Kidney (tissue), 13 donors: ENCODE measurements at regions not wholly inside any gene's neighbourhood (a gene's known extent, or its start where the extent isn't known, plus 50 kb on each side); places are given as distances from the start of the nearest gene placed in this dataset.
A peak's percentile ranks its signal among the peaks of the same experiment; 100 is the strongest.

ENCODE experiments used
- DNase-seq, 5 donors: peaks; one replicate each; pipeline ENCODE4 v3.0.0-alpha.2; 2013 to 2020
- FAIRE-seq: peaks from 2 replicates; lab custom pipeline; 2012; peaks lifted over from hg19 to GRCh38; lab: Jason Lieb, UNC
- H3K27ac ChIP-seq, 2 donors: one replicate each; pipeline ENCODE4 v1.7.0; 2013; ENCODE audit warnings: low read depth in 2 of 2, low read length in 2 of 2, inconsistent platforms in 1 of 2
- H3K27me3 ChIP-seq: one replicate; pipeline ENCODE4 v1.7.1; 2013; ENCODE audit warnings: low read length, inconsistent platforms; ENCODE audit not compliant: control insufficient read depth, insufficient read depth
- H3K36me3 ChIP-seq, 3 donors: one replicate each; pipeline versions ENCODE4 v1.7.0 to v1.7.1; 2013; ENCODE audit warnings: low read length in 3 of 3, control low read depth in 1 of 3, inconsistent platforms in 1 of 3; ENCODE audit not compliant: insufficient read depth in 3 of 3, control insufficient read depth in 2 of 3
- H3K4me1 ChIP-seq, 3 donors: one replicate each; pipeline versions ENCODE4 v1.7.0 to v1.7.1; 2013; ENCODE audit warnings: low read length in 3 of 3, inconsistent platforms in 1 of 3, low read depth in 1 of 3; ENCODE audit not compliant: control insufficient read depth in 2 of 3, insufficient read depth in 2 of 3
- H3K4me3 ChIP-seq, 3 donors: one replicate each; pipeline versions ENCODE4 v1.7.0 to v1.8.1; 2013; ENCODE audit warnings: low read length in 3 of 3, control low read depth in 1 of 3, inconsistent platforms in 1 of 3
- H3K9ac ChIP-seq, 3 donors: one replicate each; pipeline versions ENCODE4 v1.7.0 to v1.7.1; 2013; ENCODE audit warnings: low read length in 3 of 3, control low read depth in 1 of 3, inconsistent platforms in 1 of 3
- H3K9me3 ChIP-seq, 3 donors: one replicate each; pipeline versions ENCODE4 v1.7.0 to v1.7.1; 2013; ENCODE audit warnings: low read length in 3 of 3, control low read depth in 1 of 3, inconsistent platforms in 1 of 3; ENCODE audit not compliant: control insufficient read depth in 2 of 3, insufficient read depth in 1 of 3
- CTCF ChIP-seq: IDR thresholded peaks from 3 replicates; pipeline ENCODE4 v1.5.1; 2012; ENCODE audit warnings: mild to moderate bottlenecking, moderate library complexity, borderline replicate concordance; ENCODE audit not compliant: insufficient read depth; ENCODE audit errors: extremely low read depth
- intact Hi-C: fragments of 100-400 bp; cut with DNase I; formaldehyde crosslinking; loops from one replicate; pipeline ENCODE4 v1.11.1; 2022
- donor health status: control.
- donor health status: control.
- donor health status: control.
- donor health status: control.
- donor health status: control.
- donor health status: DM: yes; HTN: yes; CAD: no.
- donor health status: Normal renal cell carcinoma (clear cell type).

- no peak for FAIRE-seq
- H3K4me3 ChIP-seq, result no peak overlapping the region
- no peaks in the 10 kb centered on the region for H3K4me1 ChIP-seq
- H3K27ac ChIP-seq, result no peak overlapping the region
- H3K27me3 ChIP-seq, result no peaks in the 10 kb centered on the region
- H3K9me3 ChIP-seq, result no peaks in the 10 kb centered on the region
- no peak for TF ChIP-seq CTCF
- DNase-seq, result no peak
- no peaks in the 10 kb centered on the region for H3K36me3 ChIP-seq
- intact Hi-C loops, result no loop called here
- no peak overlapping the region for H3K9ac ChIP-seq
Measured at GRCh38 chr3:107110596-107111305, 266.5 kb upstream of the CCDC54 start.

GRCh38 chr3:107111872-107112271 is 265.4 kb upstream of the CCDC54 start:
- FAIRE-seq (no peak), DNase-seq (peak in 1 of 5 donors; percentile 32)
- intact Hi-C loops, result no loop called here
- Histone ChIP-seq H3K4me1 (no peaks in the 10 kb centered on the region), H3K27ac (no peak overlapping the region), H3K36me3 (no peaks in the 10 kb centered on the region), H3K9ac (no peak overlapping the region), H3K27me3 (no peaks in the 10 kb centered on the region), H3K9me3 (no peaks in the 10 kb centered on the region), H3K4me3 (no peak overlapping the region)
- TF ChIP-seq CTCF, result no peak

GRCh38 chr3:107112356-107112755 is 264.9 kb upstream of the CCDC54 start:
- Histone ChIP-seq H3K27ac (no peak overlapping the region), H3K36me3 (no peaks in the 10 kb centered on the region), H3K4me1 (no peaks in the 10 kb centered on the region), H3K4me3 (no peak overlapping the region), H3K27me3 (no peaks in the 10 kb centered on the region), H3K9me3 (no peaks in the 10 kb centered on the region), H3K9ac (no peak overlapping the region)
- intact Hi-C loops, result no loop called here
- peak in 1 of 5 donors; percentile 4 for DNase-seq
- no peak for TF ChIP-seq CTCF
- FAIRE-seq, result no peak

GRCh38 chr3:107116251-107116650 is 261.0 kb upstream of the CCDC54 start:
- H3K9me3 ChIP-seq, result no peaks in the 10 kb centered on the region
- FAIRE-seq, result no peak
- H3K4me1 ChIP-seq, result no peaks in the 10 kb centered on the region
- DNase-seq, result no peak
- no peaks in the 10 kb centered on the region for H3K27me3 ChIP-seq
- intact Hi-C loops, result no loop called here
- no peaks in the 10 kb centered on the region for H3K36me3 ChIP-seq
- no peak overlapping the region for H3K27ac ChIP-seq
- TF ChIP-seq CTCF, result no peak
- H3K4me3 ChIP-seq, result no peak overlapping the region
- no peak overlapping the region for H3K9ac ChIP-seq
